Activated naive CD8-positive, alpha-beta T cell treated with anti-CD3 and anti-CD28 coated beads, Interleukin-2, amount 50 U/mL, for 24 hours (primary cell): ENCODE measurements at regions not wholly inside any gene's neighbourhood (a gene's known extent, or its start where the extent isn't known, plus 50 kb on each side); places are given as distances from the start of the nearest gene placed in this dataset.
"Not testable (repeated sequence)": the region's sequence is repeated elsewhere in the genome, so short reads cannot be mapped to it uniquely, and the experiment has no call there.

Experiments used
- ATAC-seq: fragments of 150-1000 bp; cut with Tn5 transposase; one replicate; pipeline ENCODE4 v1.10.0; 2021
- DNase-seq: peaks from one replicate; pipeline ENCODE4 v3.0.0; 2021
- H3K27ac Mint-ChIP-seq: one replicate; pipeline ENCODE4 v1.8.0; 2021; ENCODE audit warnings: mild to moderate bottlenecking, mixed read lengths
- H3K27me3 Mint-ChIP-seq: one replicate; pipeline ENCODE4 v1.8.0; 2021; ENCODE audit warnings: mixed read lengths
- H3K36me3 Mint-ChIP-seq: one replicate; pipeline ENCODE4 v1.8.0; 2021; ENCODE audit warnings: low read depth, mixed read lengths
- H3K4me1 Mint-ChIP-seq: one replicate; pipeline ENCODE4 v1.8.0; 2021; ENCODE audit warnings: mixed read lengths
- H3K4me3 Mint-ChIP-seq: one replicate; pipeline ENCODE4 v1.8.0; 2021; ENCODE audit warnings: mild to moderate bottlenecking, moderate library complexity, mixed read lengths
- H3K9me3 Mint-ChIP-seq: one replicate; pipeline ENCODE4 v1.8.0; 2021; ENCODE audit warnings: mixed read lengths

DNA sequence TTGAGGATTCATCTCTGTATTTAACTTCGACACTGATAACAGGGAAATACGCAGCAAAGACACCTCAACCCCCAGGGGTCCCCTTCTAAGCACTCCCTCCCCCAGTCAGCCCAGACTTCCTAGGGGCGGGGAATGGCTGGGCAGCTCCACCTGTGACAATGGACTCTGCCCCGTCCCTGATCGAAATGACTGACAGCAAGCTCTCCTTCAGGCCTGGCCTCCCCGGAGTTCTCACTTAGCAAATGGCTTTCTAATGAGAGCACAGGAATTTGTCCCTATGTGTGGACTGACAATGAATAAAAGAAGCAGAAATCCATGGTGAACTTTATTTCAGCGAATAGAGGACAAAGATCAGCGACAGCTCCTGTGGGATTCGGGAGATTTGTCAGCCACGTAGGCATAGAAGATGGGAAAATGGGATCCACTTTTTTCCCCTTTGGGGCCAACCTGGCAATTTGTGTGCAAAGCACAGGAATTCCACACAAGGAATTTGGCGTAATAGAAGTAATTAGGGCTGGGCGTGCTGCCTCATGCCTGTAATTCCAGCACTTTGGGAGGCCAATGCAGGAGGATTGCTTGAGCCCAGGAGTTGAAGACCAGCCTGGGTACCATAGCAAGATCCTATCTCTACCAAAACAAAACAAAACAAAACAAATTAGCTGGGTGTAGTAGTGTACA is 63.8 kb downstream of the TNFAIP2 start:
- peaks cover 49% of the 10 kb centered on the region for H3K27me3 Mint-ChIP-seq
- DNase-seq (no peak), ATAC-seq (no peak)
- no peak overlapping the region for H3K27ac Mint-ChIP-seq
- H3K4me3 Mint-ChIP-seq: no peak overlapping the region
- H3K4me1 Mint-ChIP-seq: peaks cover 2% of the 10 kb centered on the region
- no peaks in the 10 kb centered on the region for H3K36me3 Mint-ChIP-seq
- H3K9me3 Mint-ChIP-seq: no peaks in the 10 kb centered on the region

DNA sequence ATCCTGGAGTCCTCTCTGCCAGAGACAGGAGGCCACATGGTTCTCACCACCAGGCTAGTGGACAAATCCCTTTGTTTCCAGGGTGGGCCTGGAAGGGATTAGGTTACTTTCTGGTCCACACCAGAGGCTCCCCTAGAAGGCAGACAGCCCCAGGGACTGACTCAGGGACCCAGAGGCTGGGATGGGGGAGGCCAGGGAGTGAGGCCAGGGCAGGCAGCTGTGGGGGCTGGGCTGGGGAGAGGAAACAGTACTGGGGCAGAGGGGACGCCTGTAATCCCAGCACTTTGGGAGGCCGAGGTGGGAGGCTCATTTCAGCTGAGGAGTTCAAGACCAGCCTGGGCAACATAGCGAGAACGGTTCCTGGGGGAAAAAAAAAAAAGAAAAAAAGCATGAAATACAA is 64.7 kb downstream of the TNFAIP2 start:
- Mint-ChIP-seq H3K4me3 (no peak overlapping the region), H3K4me1 (peaks cover 2% of the 10 kb centered on the region), H3K36me3 (no peaks in the 10 kb centered on the region), H3K27ac (no peak overlapping the region), H3K9me3 (no peaks in the 10 kb centered on the region), H3K27me3 (peaks cover 52% of the 10 kb centered on the region)
- ATAC-seq (no peak), DNase-seq (no peak)

DNA sequence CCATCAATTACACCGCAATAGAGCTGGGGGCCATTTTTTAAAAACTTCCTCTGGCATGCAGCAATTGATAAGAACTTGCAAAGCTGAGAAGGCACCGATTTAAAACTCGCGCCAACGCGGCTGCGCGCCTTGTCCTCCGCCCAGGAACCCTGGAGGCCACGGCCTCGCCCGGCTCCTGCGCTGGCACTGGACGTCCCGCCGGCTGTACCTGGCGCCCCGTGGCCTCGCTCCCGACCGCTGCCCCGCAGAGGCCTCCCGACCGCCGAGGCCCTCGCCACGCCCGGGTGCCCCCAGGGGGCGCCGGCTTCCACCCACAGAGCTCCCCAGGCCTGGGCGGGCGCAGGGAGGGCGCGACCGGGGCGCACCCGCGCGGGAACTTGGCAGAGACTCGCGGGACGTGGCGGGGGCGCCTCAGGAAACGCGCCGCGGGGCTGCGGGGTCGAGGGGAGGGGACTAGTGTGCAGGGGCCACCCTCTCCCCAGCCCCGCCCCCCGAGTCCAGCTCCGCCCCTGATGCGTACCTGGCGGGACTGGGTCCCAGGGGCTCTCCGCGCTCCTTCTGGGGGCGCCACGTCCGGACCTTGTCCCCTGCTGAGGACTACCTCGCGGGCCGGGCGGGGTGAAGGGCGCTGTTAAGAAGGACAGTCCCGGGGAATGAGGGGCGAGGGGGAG is 65.7 kb downstream of the TNFAIP2 start:
- H3K4me1 Mint-ChIP-seq: peaks cover 2% of the 10 kb centered on the region
- H3K36me3 Mint-ChIP-seq: no peaks in the 10 kb centered on the region
- peak overlapping the region; percentile 1 for H3K4me3 Mint-ChIP-seq
- peak; percentile 54 for ATAC-seq
- H3K27me3 Mint-ChIP-seq: peaks cover 52% of the 10 kb centered on the region
- H3K9me3 Mint-ChIP-seq: no peaks in the 10 kb centered on the region
- peak; percentile 31 for DNase-seq
- H3K27ac Mint-ChIP-seq: no peak overlapping the region

DNA sequence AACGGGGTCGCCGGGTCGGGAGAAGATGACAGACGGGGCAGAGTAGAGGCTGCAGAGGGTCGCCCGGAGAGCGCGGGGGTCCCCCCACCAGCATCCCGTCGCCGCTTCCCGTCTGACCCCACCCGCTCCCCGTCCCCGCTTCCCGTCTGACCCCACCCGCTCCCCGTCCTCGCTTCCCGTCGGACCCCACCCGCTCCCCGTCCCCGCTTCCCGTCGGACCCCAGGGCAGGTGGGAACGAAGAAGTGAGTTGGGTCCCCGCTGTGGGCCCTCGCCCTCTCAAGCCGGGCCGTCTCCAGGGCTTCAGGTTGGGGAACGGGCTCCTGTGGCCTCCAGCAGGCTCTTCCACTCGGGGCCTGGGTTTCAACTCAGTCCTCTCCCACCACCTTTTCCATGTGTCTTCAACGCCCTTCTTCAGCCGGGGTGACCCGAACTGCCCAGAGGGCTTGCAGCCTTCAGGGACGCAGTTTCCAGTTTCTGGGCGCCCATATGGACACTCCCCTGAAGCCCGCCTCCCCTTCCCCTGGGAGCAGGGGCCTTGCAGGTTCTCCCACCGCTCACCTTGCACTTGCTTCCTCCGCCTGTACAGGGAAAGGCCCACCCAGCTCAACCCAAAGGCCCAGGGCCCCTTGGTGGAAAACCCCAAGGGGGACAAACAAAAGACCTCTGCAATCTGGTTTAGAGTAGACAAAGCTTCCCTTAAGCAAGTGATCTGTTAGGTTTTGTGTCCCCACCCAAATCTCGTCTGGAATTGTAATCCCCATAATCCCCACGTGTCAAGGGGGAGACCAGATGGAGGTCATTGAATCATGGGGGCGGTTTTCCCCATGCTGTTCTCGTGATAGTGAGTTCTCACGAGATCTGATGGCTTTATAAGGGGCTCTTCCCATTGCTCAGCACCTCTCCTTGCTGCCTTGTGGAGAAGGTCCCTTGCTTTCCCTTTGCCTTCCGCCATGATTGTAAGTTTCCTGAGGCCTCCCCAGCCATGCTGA is 66.5 kb downstream of the TNFAIP2 start:
- DNase-seq (no peak), ATAC-seq (no peak)
- peaks cover 2% of the 10 kb centered on the region for H3K4me1 Mint-ChIP-seq
- peaks cover 49% of the 10 kb centered on the region for H3K27me3 Mint-ChIP-seq
- H3K36me3 Mint-ChIP-seq: no peaks in the 10 kb centered on the region
- no peak overlapping the region for H3K4me3 Mint-ChIP-seq
- H3K9me3 Mint-ChIP-seq: no peaks in the 10 kb centered on the region
- no peak overlapping the region for H3K27ac Mint-ChIP-seq

DNA sequence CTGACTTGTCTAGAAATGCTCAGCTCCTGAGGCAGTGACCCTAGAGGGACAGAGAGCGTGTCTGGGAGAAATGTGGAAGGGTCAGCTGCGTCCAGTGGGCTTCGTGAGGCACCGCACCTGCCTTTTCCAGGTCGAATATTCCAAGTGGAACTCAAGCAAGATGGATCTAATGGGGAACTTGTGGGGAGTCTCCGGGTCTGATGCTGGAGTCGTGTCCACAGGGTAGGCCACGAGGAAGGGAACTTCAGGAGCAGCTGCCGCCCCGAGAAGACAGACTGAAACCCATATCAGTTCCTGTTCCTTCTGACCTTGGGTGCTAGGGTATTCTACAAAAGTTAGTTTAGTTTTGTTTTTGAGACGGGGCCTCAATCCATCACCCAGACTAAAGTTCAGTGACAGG is 67.5 kb downstream of the TNFAIP2 start:
- Mint-ChIP-seq H3K4me1 (peaks cover 2% of the 10 kb centered on the region), H3K36me3 (no peaks in the 10 kb centered on the region), H3K9me3 (no peaks in the 10 kb centered on the region), H3K4me3 (no peak overlapping the region), H3K27me3 (peaks cover 45% of the 10 kb centered on the region), H3K27ac (no peak overlapping the region)
- ATAC-seq (no peak), DNase-seq (no peak)

DNA sequence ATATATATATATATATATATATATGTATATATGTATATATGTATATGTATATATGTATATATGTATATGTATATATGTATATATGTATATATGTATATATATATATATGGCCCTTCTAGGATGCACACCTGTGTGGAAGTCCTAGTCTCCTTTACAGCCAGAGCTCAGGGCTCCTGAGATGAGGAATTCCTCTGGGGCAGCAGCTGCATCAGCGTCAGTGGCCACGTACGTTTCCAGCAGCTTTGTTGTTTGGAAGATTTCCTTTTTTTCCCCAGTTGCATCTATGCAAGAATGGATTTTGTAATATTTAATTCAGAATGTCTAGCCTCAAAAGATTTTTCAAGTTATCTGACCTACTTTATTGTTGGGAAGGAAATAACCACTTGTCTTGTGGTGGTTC is 68.6 kb downstream of the TNFAIP2 start:
- Mint-ChIP-seq H3K9me3 (no peaks in the 10 kb centered on the region), H3K4me1 (peaks cover 2% of the 10 kb centered on the region), H3K36me3 (no peaks in the 10 kb centered on the region), H3K4me3 (no peak overlapping the region), H3K27ac (no peak overlapping the region), H3K27me3 (peaks cover 36% of the 10 kb centered on the region)
- ATAC-seq: no peak
- DNase-seq: no peak

DNA sequence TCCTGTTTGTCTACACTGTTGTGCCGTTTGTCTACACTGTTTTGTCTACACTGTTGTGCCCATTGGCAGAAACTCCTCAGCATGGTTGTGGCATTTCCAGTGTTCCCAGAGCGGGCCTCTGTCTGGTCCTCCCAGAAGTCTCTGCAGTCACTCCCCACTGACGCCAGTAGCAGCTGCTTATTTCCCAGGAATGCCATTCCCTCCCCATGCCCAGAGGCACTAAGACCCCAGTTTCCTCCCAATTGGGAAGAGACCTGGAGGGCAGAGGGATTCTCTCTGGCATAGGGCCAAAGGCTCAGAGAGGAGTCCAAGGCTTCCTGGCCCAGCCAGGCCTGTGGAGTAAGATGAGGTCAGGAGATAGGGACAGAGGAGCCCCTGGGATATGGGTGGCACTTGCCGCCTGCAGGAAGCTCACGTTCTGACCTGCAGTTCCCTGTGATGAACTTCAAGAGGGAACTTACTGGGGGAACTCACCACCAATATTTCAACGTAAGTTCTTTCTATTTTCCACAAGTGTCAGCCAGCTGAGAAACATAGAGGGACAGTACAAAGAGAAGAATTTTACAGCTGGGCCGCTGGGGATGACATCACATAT is 69.1 kb downstream of the TNFAIP2 start:
- Mint-ChIP-seq H3K27me3 (peaks cover 34% of the 10 kb centered on the region), H3K9me3 (no peaks in the 10 kb centered on the region), H3K36me3 (no peaks in the 10 kb centered on the region), H3K27ac (no peak overlapping the region), H3K4me1 (peaks cover 2% of the 10 kb centered on the region), H3K4me3 (no peak overlapping the region)
- DNase-seq: no peak
- no peak for ATAC-seq

DNA sequence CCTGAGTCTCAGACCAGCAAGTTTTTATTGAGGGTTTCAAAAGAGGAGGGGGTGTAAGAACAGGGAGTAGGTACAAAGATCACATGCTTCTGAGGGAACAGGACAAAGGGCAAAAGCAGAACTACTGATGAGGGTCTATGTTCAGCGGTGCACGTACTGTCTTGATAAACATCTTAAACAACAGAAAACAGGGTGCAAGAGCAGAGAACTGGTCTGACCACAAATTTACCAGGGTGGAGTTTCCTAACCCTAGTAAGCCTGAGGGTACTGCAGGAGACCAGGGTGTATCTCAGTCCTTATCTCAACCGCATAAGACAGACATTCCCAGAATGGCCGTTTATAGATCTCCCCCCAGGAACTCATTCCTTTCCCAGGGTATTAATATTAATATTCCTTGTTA is 69.6 kb downstream of the TNFAIP2 start:
- not testable (repeated sequence) for H3K4me3 Mint-ChIP-seq, H3K9me3 Mint-ChIP-seq, H3K36me3 Mint-ChIP-seq, H3K27ac Mint-ChIP-seq, H3K4me1 Mint-ChIP-seq, ATAC-seq, DNase-seq
- H3K27me3 Mint-ChIP-seq: peaks cover 30% of the 10 kb centered on the region

DNA sequence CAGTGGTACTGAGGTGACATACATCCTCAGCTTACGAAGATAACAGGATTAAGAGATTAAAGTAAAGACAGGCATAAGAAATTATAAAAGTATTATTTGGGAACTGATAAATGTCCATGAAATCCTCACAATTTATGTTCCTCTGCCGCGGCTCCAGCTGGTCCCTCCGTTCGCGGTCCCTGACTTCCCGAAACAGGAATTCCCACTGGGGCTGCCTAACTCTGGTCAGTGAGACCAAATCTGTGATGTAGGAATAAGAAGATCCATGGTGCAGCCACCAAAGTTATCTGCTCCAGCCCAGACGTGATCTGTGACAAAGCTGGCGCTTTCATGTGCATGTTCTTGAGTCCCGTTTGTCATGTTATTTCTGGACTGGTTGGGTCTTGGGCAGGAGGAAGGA is 70.2 kb downstream of the TNFAIP2 start:
- ATAC-seq, H3K4me1 Mint-ChIP-seq, H3K4me3 Mint-ChIP-seq, H3K9me3 Mint-ChIP-seq, DNase-seq, H3K27ac Mint-ChIP-seq, H3K36me3 Mint-ChIP-seq: not testable (repeated sequence)
- H3K27me3 Mint-ChIP-seq: peaks cover 24% of the 10 kb centered on the region

DNA sequence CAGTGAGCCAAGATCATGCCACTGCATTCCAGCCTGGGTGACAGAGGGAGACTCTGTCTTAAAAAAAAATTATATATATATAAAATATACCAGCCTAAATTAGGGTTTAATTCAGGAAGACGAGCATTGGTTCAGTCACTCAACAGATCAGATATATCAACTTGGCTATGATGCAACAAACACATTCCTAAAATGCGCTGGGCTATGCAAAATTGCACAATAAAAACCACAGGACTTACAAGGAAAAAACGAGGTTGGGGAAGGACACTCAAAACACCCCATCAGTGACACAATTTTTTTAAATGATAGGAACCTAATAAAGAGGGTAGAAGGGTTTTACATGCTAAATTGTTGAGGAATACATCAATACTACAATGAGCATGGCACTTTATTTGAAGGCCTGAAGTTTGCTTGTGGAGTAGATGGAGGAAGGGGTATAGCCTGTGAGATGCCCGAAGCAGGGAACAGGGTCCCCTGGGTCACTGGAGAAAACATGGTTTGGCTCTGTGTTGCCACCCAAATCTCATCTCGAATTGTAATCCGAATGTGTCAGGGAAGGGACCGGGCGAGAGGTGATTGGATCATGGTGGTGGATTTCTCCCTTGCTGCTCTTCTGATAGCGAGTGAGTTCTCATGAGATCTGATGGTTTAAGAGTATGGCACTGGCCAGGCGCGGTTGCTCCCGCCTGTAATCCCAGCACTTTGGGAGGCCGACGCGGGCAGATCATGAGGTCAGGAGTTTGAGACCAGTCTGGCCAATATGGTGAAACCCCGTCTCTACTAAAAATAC is 71.2 kb downstream of the TNFAIP2 start:
- H3K36me3 Mint-ChIP-seq: no peaks in the 10 kb centered on the region
- no peak overlapping the region for H3K27ac Mint-ChIP-seq
- H3K9me3 Mint-ChIP-seq: no peaks in the 10 kb centered on the region
- peaks cover 2% of the 10 kb centered on the region for H3K4me1 Mint-ChIP-seq
- DNase-seq (no peak), ATAC-seq (no peak)
- peaks cover 21% of the 10 kb centered on the region for H3K27me3 Mint-ChIP-seq
- no peak overlapping the region for H3K4me3 Mint-ChIP-seq

DNA sequence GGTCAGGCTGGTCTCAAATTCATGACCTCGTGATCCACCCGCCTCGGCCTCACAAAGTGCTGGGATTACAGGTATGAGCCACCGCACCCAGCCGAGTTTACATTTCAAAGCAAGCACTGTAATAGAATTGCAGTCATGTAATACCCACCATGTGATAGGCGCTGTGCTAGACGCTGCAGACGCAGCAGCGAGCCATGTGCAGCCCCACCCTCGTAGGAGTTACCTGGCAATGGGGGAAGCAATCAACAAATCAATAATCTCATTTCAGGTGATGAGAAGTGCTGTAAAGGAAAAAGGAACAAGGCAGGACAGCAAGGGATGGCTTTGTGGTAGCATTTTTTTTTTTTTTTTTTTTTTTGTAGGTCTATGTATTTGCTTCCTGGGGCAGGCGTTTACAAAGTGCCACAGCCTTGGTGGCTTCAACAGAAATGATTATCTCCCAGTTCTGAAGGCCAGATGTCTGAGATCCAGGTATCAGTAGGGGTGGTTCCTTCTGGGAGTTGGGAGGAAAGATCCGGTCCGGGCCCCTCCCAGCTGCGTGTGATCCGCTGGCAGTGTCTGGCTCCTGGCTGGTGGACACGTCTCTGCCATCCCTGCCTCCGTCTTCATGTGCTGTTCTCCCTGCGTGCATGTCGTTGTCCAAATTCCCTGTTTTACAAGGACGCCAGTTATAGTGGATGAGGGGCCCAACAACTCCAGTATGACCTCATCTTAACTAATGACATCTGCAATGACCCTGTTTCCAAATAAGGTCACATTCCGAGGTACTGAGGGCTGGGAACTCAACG is 72.8 kb downstream of the TNFAIP2 start:
- H3K4me3 Mint-ChIP-seq: no peak overlapping the region
- H3K36me3 Mint-ChIP-seq: no peaks in the 10 kb centered on the region
- no peaks in the 10 kb centered on the region for H3K4me1 Mint-ChIP-seq
- no peak overlapping the region for H3K27ac Mint-ChIP-seq
- ATAC-seq (no peak), DNase-seq (no peak)
- H3K27me3 Mint-ChIP-seq: peaks cover 7% of the 10 kb centered on the region
- no peaks in the 10 kb centered on the region for H3K9me3 Mint-ChIP-seq

DNA sequence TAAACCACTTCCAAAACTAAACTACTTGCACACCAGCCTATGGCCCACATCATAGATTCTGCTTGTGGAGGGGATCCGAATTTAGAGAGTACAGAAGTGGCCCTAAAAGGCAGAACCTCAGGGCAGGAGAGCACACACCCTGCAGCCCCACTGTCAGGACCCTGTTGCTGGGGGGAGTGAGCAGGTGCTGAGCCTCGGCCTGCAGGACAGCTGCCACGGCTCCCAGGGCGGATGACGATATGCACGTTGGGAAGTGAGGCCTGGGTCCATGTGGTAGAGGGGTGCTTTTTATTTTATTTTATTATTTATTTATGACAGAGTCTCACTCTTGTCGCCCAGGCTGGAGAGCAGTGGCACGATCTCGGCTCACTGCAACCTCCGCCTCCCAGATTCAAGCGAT is 73.5 kb downstream of the TNFAIP2 start:
- H3K27me3 Mint-ChIP-seq: peaks cover 8% of the 10 kb centered on the region
- DNase-seq (no peak), ATAC-seq (no peak)
- H3K4me1 Mint-ChIP-seq: no peaks in the 10 kb centered on the region
- H3K4me3 Mint-ChIP-seq: no peak overlapping the region
- H3K27ac Mint-ChIP-seq: no peak overlapping the region
- H3K9me3 Mint-ChIP-seq: no peaks in the 10 kb centered on the region
- H3K36me3 Mint-ChIP-seq: no peaks in the 10 kb centered on the region
